ENCODE measurements at regions not wholly inside any gene's neighbourhood (a gene's known extent, or its start where the extent isn't known, plus 50 kb on each side); places are given as distances from the start of the nearest gene placed in this dataset.

- H3K4me1 ChIP-seq: no peaks in the 10 kb centered on the region
- DNase-seq: no peak
- TF ChIP-seq CTCF (IDR thresholded peaks at IDR 0.05; ENCODE audit: borderline replicate concordance): no peak
- no peak overlapping the region for H3K4me3 ChIP-seq
- H3K27me3 ChIP-seq (ENCODE audit: low read depth): peaks cover 28% of the 10 kb centered on the region
- no peak overlapping the region for H3K27ac ChIP-seq (replicated peaks)
- intact Hi-C loops (cut with micrococcal nuclease): no loop called here
- no peaks in the 10 kb centered on the region for H3K36me3 ChIP-seq
- no peaks in the 10 kb centered on the region for H3K9me3 ChIP-seq (replicated peaks)
Observed at GRCh38 chr15:29183071-29183831, 86.4 kb downstream of the NSMCE3 start.

- Histone ChIP-seq H3K27me3 (ENCODE audit: low read depth) (peaks cover 26% of the 10 kb centered on the region), H3K9me3 (replicated peaks) (no peaks in the 10 kb centered on the region), H3K27ac (replicated peaks) (no peak overlapping the region), H3K36me3 (no peaks in the 10 kb centered on the region), H3K4me3 (no peak overlapping the region), H3K4me1 (no peaks in the 10 kb centered on the region)
- intact Hi-C loops (cut with micrococcal nuclease): no loop called here
- DNase-seq: no peak
- no peak for TF ChIP-seq CTCF (IDR thresholded peaks at IDR 0.05; ENCODE audit: borderline replicate concordance)
Observed at GRCh38 chr15:29182590-29182989, 87.0 kb downstream of the NSMCE3 start.

GRCh38 chr15:29172742-29173725 is 96.6 kb downstream of the NSMCE3 start:
- DNase-seq: no peak
- H3K27ac ChIP-seq (replicated peaks): no peak overlapping the region
- intact Hi-C loops (cut with micrococcal nuclease): no loop called here
- no peak overlapping the region for H3K4me3 ChIP-seq
- no peaks in the 10 kb centered on the region for H3K9me3 ChIP-seq (replicated peaks)
- no peaks in the 10 kb centered on the region for H3K36me3 ChIP-seq
- H3K4me1 ChIP-seq: no peaks in the 10 kb centered on the region
- TF ChIP-seq CTCF (IDR thresholded peaks at IDR 0.05; ENCODE audit: borderline replicate concordance): no peak
- peaks cover 24% of the 10 kb centered on the region for H3K27me3 ChIP-seq (ENCODE audit: low read depth)

- no peaks in the 10 kb centered on the region for H3K4me1 ChIP-seq
- H3K9me3 ChIP-seq (replicated peaks): no peaks in the 10 kb centered on the region
- peaks cover 9% of the 10 kb centered on the region for H3K27me3 ChIP-seq (ENCODE audit: low read depth)
- no peaks in the 10 kb centered on the region for H3K36me3 ChIP-seq
- no peak for TF ChIP-seq CTCF (IDR thresholded peaks at IDR 0.05; ENCODE audit: borderline replicate concordance)
- H3K4me3 ChIP-seq: no peak overlapping the region
- no peak for DNase-seq
- intact Hi-C loops (cut with micrococcal nuclease): no loop called here
- H3K27ac ChIP-seq (replicated peaks): no peak overlapping the region
Observed at GRCh38 chr15:29170521-29170920, 99.1 kb downstream of the NSMCE3 start.

Data from left ventricle myocardium inferior (tissue), 1 donor.